LNCAP (cell line): ENCODE measurements at regions not wholly inside any gene's neighbourhood (a gene's known extent, or its start where the extent isn't known, plus 50 kb on each side); places are given as distances from the start of the nearest gene placed in this dataset.

Source experiments
- CTCF ChIP-seq: fragments of 450-650 bp; IDR thresholded peaks from 2 replicates; pipeline ENCODE4 v1.5.1; 2017; ENCODE audit warnings: mild to moderate bottlenecking

- TF ChIP-seq CTCF, result no peak
Measured at GRCh38 chr5:17829456-17829855, 195.2 kb downstream of the TAF11L14 start.

DNA sequence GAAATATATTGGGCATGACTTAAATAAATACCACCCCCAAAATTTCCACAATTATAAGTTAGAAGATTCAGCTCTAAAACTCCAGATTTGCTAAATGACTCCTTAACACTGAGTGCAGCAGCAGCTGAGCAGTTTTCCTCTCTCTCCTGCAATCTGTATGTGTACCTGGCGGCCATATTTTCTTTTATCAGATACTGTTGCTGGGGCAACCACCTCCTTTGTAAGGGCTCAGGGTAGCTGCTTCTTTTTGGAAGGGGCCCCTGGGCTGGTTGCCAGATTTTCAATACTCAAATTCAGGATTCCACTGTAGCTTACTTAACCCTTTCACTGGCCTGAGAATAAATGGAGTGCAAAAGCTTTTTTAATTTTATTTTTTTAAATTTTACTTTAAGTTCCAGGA lies 197.0 kb downstream of the TAF11L14 start:
- no peak for TF ChIP-seq CTCF

- TF ChIP-seq CTCF, result no peak
Measured at GRCh38 chr5:17832949-17833745, 198.9 kb downstream of the TAF11L14 start.

DNA sequence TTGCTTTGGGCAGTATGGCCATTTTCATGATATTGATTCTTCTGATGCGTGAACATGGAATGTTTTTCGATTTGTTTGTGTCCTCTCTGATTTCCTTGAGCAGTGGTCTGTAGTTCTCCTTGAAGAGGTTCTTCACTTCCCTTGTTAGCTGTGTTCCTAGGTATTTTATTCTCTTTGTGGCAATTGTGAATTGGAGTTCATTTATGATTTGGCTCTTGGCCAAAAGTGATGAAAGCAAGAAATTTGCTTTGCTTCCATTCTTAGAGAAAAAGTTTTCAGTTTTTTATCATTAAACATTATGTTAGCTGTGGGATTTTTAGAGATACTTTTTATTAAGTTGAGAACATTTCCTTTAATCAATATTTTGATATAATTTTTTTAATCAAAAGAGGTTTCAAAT lies 203.5 kb downstream of the TAF11L14 start:
- TF ChIP-seq CTCF, result no peak

DNA sequence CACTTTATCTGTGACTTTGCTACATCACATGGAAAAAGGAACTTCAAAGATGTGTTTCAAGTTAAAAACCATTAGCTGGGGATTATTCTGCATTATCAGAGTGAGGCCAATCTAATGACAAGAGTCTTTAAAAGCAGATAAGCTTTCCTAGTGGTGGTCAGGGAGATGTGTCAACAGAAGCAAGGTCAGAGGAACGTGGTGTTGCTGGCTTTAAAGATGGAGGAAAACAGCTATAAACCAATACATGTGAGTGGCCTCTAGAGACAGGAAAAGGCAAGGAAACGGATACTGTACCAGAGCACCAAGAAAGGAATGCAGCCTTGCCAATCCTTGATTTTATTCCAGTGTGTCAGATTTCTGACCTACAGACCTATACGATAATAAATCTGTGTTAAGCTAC lies 204.2 kb downstream of the TAF11L14 start:
- no peak for TF ChIP-seq CTCF

DNA sequence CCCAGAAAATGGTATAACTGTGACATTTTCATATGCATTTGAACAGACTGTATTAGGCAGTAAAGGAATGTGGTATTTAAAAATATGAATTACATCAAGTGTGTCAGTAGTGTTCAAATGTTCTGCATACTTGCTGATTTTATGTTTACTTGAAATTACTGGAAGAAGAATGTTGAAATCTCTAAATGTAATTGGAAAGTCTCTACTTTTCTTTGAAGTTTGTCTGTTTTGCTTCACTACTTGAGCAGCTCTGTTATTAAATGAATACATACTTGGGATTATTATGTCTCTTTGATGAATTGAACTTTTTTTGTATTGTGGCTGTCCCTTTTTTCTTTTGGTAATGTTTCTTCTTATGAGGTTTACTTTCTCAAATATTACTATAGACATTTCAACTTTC lies 205.6 kb downstream of the TAF11L14 start:
- no peak for TF ChIP-seq CTCF

DNA sequence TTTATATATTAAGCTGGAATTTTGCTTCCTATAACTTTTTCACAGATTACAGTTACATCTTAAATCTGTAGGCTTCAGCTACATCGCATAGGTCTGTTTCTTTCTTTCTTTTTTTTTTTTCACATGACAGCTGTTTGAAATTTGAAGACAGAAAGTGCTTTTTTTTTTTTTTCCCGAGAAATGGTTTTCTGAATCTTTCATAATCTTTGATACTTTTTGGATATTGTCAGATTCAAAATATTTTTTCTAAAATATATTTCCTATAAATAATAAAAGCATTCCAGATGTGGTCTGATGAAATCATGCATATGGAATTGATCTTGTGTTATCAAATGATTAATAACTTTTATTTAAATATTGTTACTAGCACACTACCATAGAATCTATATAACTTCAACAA lies 212.2 kb downstream of the TAF11L14 start:
- TF ChIP-seq CTCF, result no peak

DNA sequence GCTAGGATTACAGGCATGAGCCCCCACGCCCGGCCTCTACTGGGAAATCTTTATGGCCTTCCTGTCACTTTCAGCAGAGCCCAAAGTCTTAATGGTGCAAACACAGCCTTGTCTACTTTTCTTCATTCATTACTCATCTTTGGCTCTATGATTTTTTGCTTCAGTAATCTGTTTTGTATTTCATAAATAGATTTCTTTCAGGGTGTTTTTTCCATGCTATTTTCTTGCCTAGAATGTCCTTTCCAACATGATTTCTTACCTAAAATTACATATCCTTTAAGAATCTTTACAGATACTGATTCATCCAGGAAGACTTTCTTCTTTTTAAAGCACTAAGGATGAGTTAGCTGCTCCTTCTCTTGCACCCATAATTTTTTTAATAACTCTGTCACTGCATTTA lies 213.0 kb downstream of the TAF11L14 start:
- TF ChIP-seq CTCF, result no peak
